ENCODE measurements at regions not wholly inside any gene's neighbourhood (a gene's known extent, or its start where the extent isn't known, plus 50 kb on each side); places are given as distances from the start of the nearest gene placed in this dataset.

DNA sequence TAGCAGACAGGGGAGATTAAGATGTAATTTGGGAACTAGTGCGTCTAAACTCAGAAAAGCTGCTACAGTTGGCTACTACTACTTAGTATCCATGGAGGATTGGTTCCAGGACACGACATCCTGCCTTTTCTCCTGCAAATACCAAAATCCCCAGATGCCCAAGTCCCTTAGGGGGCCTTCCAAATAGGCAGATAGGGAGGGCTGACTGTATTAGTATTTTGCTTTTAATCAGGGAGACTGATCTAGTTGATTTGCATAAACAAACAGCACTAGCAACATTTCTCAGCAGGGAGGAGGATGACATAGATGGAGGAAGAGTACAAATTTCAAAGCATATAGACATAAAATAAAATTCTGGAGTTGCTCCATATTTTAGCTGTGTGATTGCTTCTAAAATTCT is 621.6 kb upstream of the GOT2 start:
- intact Hi-C loops (cut with DNase I; ENCODE audit: low total_unique reads) (no loop called here), in situ Hi-C loops (cut with MboI; ENCODE audit: low pct_ligation_motif_present in 1 of 4, low pct_unique_long_range_greater_than_20kb in 1 of 4, low sequenced_read_pairs in 3 of 4) (no loop called here)
- 40% methylated on average over 2 of the region's 2 CpGs; no CpG with 5 or more reads in 1 of the 2 donors for WGBS, 2 donors (ENCODE audit: low coverage in 1 of 2)
- no peak overlapping the region for H3K27ac ChIP-seq
- H3K4me3 ChIP-seq: no peak overlapping the region
- no peak for TF ChIP-seq POLR2A (IDR thresholded peaks at IDR 0.05)
- TF ChIP-seq, protein P1, sequence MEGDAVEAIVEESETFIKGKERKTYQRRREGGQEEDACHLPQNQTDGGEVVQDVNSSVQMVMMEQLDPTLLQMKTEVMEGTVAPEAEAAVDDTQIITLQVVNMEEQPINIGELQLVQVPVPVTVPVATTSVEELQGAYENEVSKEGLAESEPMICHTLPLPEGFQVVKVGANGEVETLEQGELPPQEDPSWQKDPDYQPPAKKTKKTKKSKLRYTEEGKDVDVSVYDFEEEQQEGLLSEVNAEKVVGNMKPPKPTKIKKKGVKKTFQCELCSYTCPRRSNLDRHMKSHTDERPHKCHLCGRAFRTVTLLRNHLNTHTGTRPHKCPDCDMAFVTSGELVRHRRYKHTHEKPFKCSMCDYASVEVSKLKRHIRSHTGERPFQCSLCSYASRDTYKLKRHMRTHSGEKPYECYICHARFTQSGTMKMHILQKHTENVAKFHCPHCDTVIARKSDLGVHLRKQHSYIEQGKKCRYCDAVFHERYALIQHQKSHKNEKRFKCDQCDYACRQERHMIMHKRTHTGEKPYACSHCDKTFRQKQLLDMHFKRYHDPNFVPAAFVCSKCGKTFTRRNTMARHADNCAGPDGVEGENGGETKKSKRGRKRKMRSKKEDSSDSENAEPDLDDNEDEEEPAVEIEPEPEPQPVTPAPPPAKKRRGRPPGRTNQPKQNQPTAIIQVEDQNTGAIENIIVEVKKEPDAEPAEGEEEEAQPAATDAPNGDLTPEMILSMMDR (IDR thresholded peaks at IDR 0.05): no peak
- no peak for TF ChIP-seq EP300 (IDR thresholded peaks at IDR 0.05; ENCODE audit: low read depth)
- TF ChIP-seq POLR2AphosphoS5 (IDR thresholded peaks at IDR 0.05): no peak
- H3K36me3 ChIP-seq: no peaks in the 10 kb centered on the region
- no peaks in the 10 kb centered on the region for H3K27me3 ChIP-seq
- no peak for DNase-seq
- no peaks in the 10 kb centered on the region for H3K4me1 ChIP-seq
- no peaks in the 10 kb centered on the region for H3K9me3 ChIP-seq

DNA sequence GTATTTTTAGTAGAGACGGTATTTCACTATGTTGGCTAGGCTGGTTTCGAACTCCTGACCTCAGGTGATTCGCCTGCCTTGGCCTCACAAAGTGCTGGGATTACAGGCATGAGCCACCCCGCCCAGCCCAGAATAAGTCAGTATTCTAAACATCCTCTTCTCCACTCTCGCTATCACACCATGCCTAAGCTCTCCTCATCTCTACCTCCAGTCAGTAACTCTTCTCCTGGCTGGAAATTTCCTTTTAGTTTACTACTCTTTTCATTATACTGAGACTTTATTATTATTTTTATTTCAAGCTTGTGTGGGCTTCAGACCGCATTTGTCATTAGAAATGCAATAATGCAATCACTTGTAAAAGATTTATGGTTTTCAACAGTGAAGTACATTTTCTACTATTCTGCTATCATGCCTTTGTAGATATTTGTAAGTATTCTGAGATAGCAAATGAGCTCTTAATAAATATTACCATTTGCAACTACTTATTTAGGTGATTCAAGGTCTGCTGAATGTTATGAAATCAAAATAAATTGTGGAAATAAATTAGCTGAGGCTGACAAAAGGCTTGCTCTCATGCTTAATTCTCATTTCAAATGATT is 617.3 kb upstream of the GOT2 start:
- in situ Hi-C loops (cut with MboI; ENCODE audit: low pct_ligation_motif_present in 1 of 4, low pct_unique_long_range_greater_than_20kb in 1 of 4, low sequenced_read_pairs in 3 of 4) (no loop called here), intact Hi-C loops (cut with DNase I; ENCODE audit: low total_unique reads) (no loop called here)
- no peak for DNase-seq
- Histone ChIP-seq H3K36me3 (no peaks in the 10 kb centered on the region), H3K27me3 (no peaks in the 10 kb centered on the region), H3K4me3 (no peak overlapping the region), H3K9me3 (no peaks in the 10 kb centered on the region), H3K4me1 (no peaks in the 10 kb centered on the region), H3K27ac (no peak overlapping the region)
- 81 to 84% methylated on average over 4 to 6 of the region's 6 CpGs for WGBS, 2 donors (ENCODE audit: low coverage in 1 of 2)
- TF ChIP-seq, protein P1 (IDR thresholded peaks at IDR 0.05): no peak
- no peak for TF ChIP-seq EP300 (IDR thresholded peaks at IDR 0.05; ENCODE audit: low read depth)
- no peak for TF ChIP-seq POLR2A (IDR thresholded peaks at IDR 0.05)
- no peak for TF ChIP-seq POLR2AphosphoS5 (IDR thresholded peaks at IDR 0.05)

DNA sequence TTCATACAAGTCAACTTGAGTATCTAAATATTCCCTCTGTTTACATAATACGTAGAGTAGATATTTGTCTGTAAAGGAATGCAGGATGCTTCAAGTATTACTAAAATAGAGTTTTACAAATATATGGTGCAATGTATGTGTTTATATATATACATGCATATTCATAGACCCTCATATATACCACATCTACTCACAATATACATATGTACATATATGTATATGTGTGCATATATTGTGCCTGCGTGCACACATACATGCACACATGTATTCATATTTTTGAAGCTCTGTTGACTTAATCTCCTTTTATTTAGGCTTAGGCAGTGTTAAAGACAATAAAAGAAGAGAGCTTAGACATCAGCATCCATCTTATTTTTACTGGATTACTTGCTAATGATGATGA is 616.6 kb upstream of the GOT2 start:
- intact Hi-C loops (cut with DNase I; ENCODE audit: low total_unique reads): no loop called here
- Histone ChIP-seq H3K9me3 (no peaks in the 10 kb centered on the region), H3K27ac (no peak overlapping the region), H3K36me3 (no peaks in the 10 kb centered on the region), H3K4me3 (no peak overlapping the region), H3K27me3 (no peaks in the 10 kb centered on the region), H3K4me1 (no peaks in the 10 kb centered on the region)
- DNase-seq: no peak
- TF ChIP-seq EP300 (IDR thresholded peaks at IDR 0.05; ENCODE audit: low read depth): no peak
- no peak for TF ChIP-seq POLR2A (IDR thresholded peaks at IDR 0.05)
- TF ChIP-seq POLR2AphosphoS5 (IDR thresholded peaks at IDR 0.05): no peak
- TF ChIP-seq, protein P1 (IDR thresholded peaks at IDR 0.05): no peak
- 76 to 80% methylated on average over 2 of the region's 2 CpGs for WGBS, 2 donors (ENCODE audit: low coverage in 1 of 2)
- in situ Hi-C loops (cut with MboI; ENCODE audit: low pct_ligation_motif_present in 1 of 4, low pct_unique_long_range_greater_than_20kb in 1 of 4, low sequenced_read_pairs in 3 of 4): no loop called here

DNA sequence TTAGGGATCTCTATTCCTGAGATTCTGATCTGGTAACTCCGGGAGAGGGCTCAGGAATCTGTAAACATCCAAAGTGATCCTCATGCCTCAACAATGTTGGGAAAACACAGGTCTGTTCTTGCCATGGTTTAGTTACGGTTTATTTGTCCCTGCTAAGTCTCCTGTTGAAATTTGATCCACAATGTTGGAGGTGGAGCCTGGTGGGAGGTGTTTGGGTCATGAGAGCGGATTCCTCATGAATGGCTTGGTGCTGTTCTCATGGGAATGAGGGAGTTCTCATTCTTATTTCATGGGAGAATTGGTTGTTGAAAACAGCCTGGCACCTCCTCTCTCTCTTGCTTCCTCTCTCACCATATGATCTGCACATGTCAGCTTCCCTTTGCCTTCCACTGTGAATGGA is 608.6 kb upstream of the GOT2 start:
- Histone ChIP-seq H3K27me3 (no peaks in the 10 kb centered on the region), H3K4me1 (no peaks in the 10 kb centered on the region), H3K4me3 (no peak overlapping the region), H3K9me3 (no peaks in the 10 kb centered on the region), H3K27ac (no peak overlapping the region), H3K36me3 (no peaks in the 10 kb centered on the region)
- 54 to 65% methylated on average over 2 to 3 of the region's 3 CpGs for WGBS, 2 donors (ENCODE audit: low coverage in 1 of 2)
- TF ChIP-seq EP300 (IDR thresholded peaks at IDR 0.05; ENCODE audit: low read depth): no peak
- no peak for TF ChIP-seq POLR2A (IDR thresholded peaks at IDR 0.05)
- TF ChIP-seq, protein P1 (IDR thresholded peaks at IDR 0.05): no peak
- TF ChIP-seq POLR2AphosphoS5 (IDR thresholded peaks at IDR 0.05): no peak
- in situ Hi-C loops (cut with MboI; ENCODE audit: low pct_ligation_motif_present in 1 of 4, low pct_unique_long_range_greater_than_20kb in 1 of 4, low sequenced_read_pairs in 3 of 4): no loop called here
- intact Hi-C loops (cut with DNase I; ENCODE audit: low total_unique reads): no loop called here
- DNase-seq: no peak
